ENCODE measurements at regions not wholly inside any gene's neighbourhood (a gene's known extent, or its start where the extent isn't known, plus 50 kb on each side); places are given as distances from the start of the nearest gene placed in this dataset.

DNA sequence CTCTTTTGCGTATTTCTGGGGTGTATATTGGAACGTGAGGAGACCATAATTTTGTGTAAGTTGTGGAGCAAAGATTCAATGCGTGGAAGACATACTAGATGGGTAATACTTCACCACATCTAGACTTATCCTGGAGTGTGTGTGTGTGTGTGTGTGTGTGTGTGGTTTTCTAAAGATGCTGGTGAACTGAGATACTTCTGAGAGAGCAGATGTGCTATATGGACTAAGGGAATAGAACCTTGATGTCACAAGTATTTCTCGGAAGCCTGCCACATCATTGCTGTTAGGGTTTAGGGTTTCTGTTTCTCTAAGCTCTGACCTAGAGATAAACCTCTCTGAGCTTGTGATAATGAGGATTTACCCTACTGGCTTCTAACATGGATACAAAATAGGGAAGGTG lies 138.8 kb downstream of the DACT1 start:
- Histone ChIP-seq H3K27me3 (no peaks in the 10 kb centered on the region), H3K9me3 (no peaks in the 10 kb centered on the region), H3K36me3 (no peaks in the 10 kb centered on the region), H3K4me1 (no peaks in the 10 kb centered on the region), H3K27ac (replicated peaks in 1 of 4) (no peak overlapping the region), H3K4me3 (no peak overlapping the region)
- WGBS: 95% methylated on average over 4 of the region's 4 CpGs
- intact Hi-C loops (cut with DNase I): no loop called here
- DNase-seq (ENCODE audit: extremely low spot score): peak; percentile 64
- no peak for TF ChIP-seq EP300 (IDR thresholded peaks at IDR 0.05)
- TF ChIP-seq, protein P1, sequence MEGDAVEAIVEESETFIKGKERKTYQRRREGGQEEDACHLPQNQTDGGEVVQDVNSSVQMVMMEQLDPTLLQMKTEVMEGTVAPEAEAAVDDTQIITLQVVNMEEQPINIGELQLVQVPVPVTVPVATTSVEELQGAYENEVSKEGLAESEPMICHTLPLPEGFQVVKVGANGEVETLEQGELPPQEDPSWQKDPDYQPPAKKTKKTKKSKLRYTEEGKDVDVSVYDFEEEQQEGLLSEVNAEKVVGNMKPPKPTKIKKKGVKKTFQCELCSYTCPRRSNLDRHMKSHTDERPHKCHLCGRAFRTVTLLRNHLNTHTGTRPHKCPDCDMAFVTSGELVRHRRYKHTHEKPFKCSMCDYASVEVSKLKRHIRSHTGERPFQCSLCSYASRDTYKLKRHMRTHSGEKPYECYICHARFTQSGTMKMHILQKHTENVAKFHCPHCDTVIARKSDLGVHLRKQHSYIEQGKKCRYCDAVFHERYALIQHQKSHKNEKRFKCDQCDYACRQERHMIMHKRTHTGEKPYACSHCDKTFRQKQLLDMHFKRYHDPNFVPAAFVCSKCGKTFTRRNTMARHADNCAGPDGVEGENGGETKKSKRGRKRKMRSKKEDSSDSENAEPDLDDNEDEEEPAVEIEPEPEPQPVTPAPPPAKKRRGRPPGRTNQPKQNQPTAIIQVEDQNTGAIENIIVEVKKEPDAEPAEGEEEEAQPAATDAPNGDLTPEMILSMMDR (IDR thresholded peaks at IDR 0.05): no peak
- TF ChIP-seq POLR2A (IDR thresholded peaks at IDR 0.05; ENCODE audit: low read depth): no peak
- no peak for TF ChIP-seq POLR2AphosphoS5 (IDR thresholded peaks at IDR 0.05)

DNA sequence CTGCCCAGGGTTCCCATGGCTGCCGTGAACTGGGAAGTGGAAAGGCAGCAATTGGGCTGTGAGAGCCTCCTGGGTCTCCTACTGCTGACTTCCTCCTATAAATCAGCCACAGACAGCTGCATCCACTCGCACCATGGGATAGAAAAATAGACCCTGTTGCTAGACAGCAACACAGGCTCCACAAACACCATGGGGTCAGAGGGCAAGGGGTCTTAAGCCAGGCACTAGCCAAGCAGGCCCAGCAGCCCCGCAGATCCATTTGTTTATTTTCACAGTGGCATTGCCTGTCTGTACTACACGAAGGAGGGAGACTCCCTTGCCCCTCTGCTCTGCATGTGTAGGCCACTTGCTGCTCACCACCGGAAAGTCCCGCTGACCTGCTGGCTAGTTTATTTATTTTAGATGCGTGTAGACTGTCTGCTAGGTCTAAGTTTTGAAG lies 139.8 kb downstream of the DACT1 start:
- 57% methylated on average over 6 of the region's 7 CpGs for WGBS
- Histone ChIP-seq H3K4me3 (no peak overlapping the region), H3K4me1 (no peaks in the 10 kb centered on the region), H3K27ac (replicated peaks in 1 of 4) (no peak overlapping the region), H3K36me3 (no peaks in the 10 kb centered on the region), H3K27me3 (no peaks in the 10 kb centered on the region), H3K9me3 (no peaks in the 10 kb centered on the region)
- no peak for DNase-seq (ENCODE audit: extremely low spot score)
- intact Hi-C loops (cut with DNase I): no loop called here
- TF ChIP-seq, protein P1 (IDR thresholded peaks at IDR 0.05): no peak
- no peak for TF ChIP-seq POLR2AphosphoS5 (IDR thresholded peaks at IDR 0.05)
- no peak for TF ChIP-seq POLR2A (IDR thresholded peaks at IDR 0.05; ENCODE audit: low read depth)
- TF ChIP-seq EP300 (IDR thresholded peaks at IDR 0.05): no peak

DNA sequence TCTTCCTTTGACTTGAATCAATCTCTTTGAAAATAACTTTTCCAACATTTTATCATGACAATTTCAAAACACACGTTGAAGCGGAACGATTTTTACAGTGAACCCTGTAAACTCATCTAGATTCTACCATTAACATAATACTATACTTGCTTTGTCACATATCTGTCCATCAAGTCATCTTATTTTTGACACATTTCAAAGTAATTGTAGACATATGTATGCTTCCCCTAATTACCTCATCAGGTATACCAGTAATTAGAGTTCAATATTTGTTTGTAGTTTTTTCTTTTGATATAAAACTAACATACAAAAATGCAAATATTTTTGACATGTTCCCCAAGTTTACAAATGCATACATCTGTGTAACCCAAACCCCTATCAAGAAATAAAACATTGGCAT lies 140.4 kb downstream of the DACT1 start:
- no peak for DNase-seq (ENCODE audit: extremely low spot score)
- Histone ChIP-seq H3K27ac (replicated peaks in 1 of 4) (no peak overlapping the region), H3K4me3 (no peak overlapping the region), H3K27me3 (no peaks in the 10 kb centered on the region), H3K9me3 (no peaks in the 10 kb centered on the region), H3K4me1 (no peaks in the 10 kb centered on the region), H3K36me3 (no peaks in the 10 kb centered on the region)
- intact Hi-C loops (cut with DNase I): no loop called here
- TF ChIP-seq, protein P1 (IDR thresholded peaks at IDR 0.05): no peak
- TF ChIP-seq POLR2A (IDR thresholded peaks at IDR 0.05; ENCODE audit: low read depth) (no peak), POLR2AphosphoS5 (IDR thresholded peaks at IDR 0.05) (no peak), EP300 (IDR thresholded peaks at IDR 0.05) (no peak)
- 92% methylated on average over 3 of the region's 3 CpGs for WGBS

DNA sequence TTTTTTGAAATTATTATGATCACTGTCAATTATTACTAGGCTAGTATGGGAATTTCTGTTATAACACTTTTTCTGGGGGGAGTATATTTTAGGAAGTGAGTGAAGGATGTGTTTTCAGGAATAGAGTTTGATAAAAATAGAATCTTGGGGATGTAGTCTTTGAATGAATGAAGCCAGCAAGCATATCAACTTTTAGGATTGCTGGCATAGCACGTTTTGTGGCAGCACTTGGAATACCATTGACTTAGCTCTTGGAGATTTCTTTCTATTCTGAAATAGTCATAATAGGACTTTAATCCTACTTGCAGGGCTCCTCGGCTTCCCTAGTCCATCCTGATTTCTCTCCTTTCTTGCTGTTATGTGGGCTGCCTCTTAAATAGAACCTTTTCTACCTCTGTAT lies 141.6 kb downstream of the DACT1 start:
- TF ChIP-seq POLR2AphosphoS5 (IDR thresholded peaks at IDR 0.05): no peak
- DNase-seq (ENCODE audit: extremely low spot score): no peak
- Histone ChIP-seq H3K36me3 (no peaks in the 10 kb centered on the region), H3K9me3 (no peaks in the 10 kb centered on the region), H3K4me1 (no peaks in the 10 kb centered on the region), H3K27ac (replicated peaks in 1 of 4) (no peak overlapping the region), H3K27me3 (no peaks in the 10 kb centered on the region), H3K4me3 (no peak overlapping the region)
- 77% methylated on average over 2 of the region's 2 CpGs for WGBS
- intact Hi-C loops (cut with DNase I): no loop called here

DNA sequence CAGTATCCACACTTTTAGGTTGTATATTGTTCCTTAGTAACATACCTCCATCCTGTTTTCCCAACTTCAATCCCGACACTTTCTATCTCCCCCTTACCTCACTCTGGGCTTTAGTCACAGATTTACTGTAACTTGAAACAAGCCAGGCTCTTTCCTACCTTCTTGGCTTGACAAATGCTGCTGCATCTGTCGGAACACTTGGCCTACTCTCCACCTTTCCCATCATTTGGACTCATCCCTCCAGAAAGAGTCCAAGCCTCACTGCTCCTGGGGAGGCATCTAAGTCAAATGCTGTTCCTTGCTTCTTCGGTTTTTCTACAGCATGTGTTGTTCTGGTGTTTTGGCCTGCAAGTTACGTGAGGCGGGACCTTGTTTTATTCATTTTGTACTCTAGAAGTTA lies 142.4 kb downstream of the DACT1 start:
- Histone ChIP-seq H3K36me3 (no peaks in the 10 kb centered on the region), H3K4me1 (no peaks in the 10 kb centered on the region), H3K27ac (replicated peaks in 1 of 4) (no peak overlapping the region), H3K9me3 (no peaks in the 10 kb centered on the region), H3K27me3 (no peaks in the 10 kb centered on the region), H3K4me3 (no peak overlapping the region)
- DNase-seq (ENCODE audit: extremely low spot score): no peak
- WGBS: 65% methylated on average over 5 of the region's 5 CpGs
- intact Hi-C loops (cut with DNase I): no loop called here
- TF ChIP-seq, protein P1 (IDR thresholded peaks at IDR 0.05): no peak
- TF ChIP-seq POLR2AphosphoS5 (IDR thresholded peaks at IDR 0.05): no peak
